ENCODE measurements at regions not wholly inside any gene's neighbourhood (a gene's known extent, or its start where the extent isn't known, plus 50 kb on each side); places are given as distances from the start of the nearest gene placed in this dataset.

- 60 to 65% (median 62%) methylated on average over 10 of the region's 10 CpGs for WGBS, 4 donors
- DNase-seq (no peak), ATAC-seq (no peak)
- Histone ChIP-seq H3K27ac (no peak overlapping the region), H3K36me3 (no peaks in the 10 kb centered on the region), H3K4me3 (no peak overlapping the region), H3K27me3 (peaks cover 0 to under 1% (median 0%) of the 10 kb centered on the region in 9 donors), H3K4me1 (peaks cover 0 to 3% (median 0%) of the 10 kb centered on the region in 12 donors), H3K9me3 (peaks cover 0 to 4% (median 0%) of the 10 kb centered on the region in 12 donors)
- intact Hi-C loops (cut with DNase I) = no loop called here
- no peak for TF ChIP-seq POLR2A (IDR thresholded peaks at IDR 0.05)
- no peak for TF ChIP-seq CTCF (IDR thresholded peaks at IDR 0.05)
Measured at GRCh38 chr20:43863821-43864544, 50.7 kb upstream of the TOX2 start.

- no peak for ATAC-seq
- Histone ChIP-seq H3K36me3 (no peaks in the 10 kb centered on the region), H3K27ac (no peak overlapping the region), H3K27me3 (peaks cover 0 to 3% (median 0%) of the 10 kb centered on the region in 9 donors), H3K4me1 (peaks cover 0 to 3% (median 0%) of the 10 kb centered on the region in 12 donors), H3K4me3 (no peak overlapping the region), H3K9me3 (no peaks in the 10 kb centered on the region)
- intact Hi-C loops (cut with DNase I) = no loop called here
- DNase-seq = no peak
- 60 to 74% (median 68%) methylated on average over 12 of the region's 12 CpGs for WGBS, 4 donors
- TF ChIP-seq CTCF (IDR thresholded peaks at IDR 0.05) (no peak), POLR2A (IDR thresholded peaks at IDR 0.05) (no peak)
Measured at GRCh38 chr20:43863330-43863729, 51.3 kb upstream of the TOX2 start.

- intact Hi-C loops (cut with DNase I) = no loop called here
Measured at GRCh38 chr20:43862438-43862837, 52.2 kb upstream of the TOX2 start.

More at GRCh38 chr20:43862438-43862837, 52.2 kb upstream of the TOX2 start:
- Histone ChIP-seq H3K27me3 (peaks cover 0 to 3% (median 0%) of the 10 kb centered on the region in 9 donors), H3K4me3 (no peak overlapping the region), H3K4me1 (peaks cover 0 to 3% (median 0%) of the 10 kb centered on the region in 12 donors), H3K36me3 (no peaks in the 10 kb centered on the region), H3K9me3 (no peaks in the 10 kb centered on the region), H3K27ac (no peak overlapping the region)
- 40 to 56% (median 48%) methylated on average over 4 of the region's 4 CpGs for WGBS, 4 donors
- ATAC-seq (no peak), DNase-seq (no peak)
- TF ChIP-seq CTCF (IDR thresholded peaks at IDR 0.05) (no peak), POLR2A (IDR thresholded peaks at IDR 0.05) (no peak)

Measured in heart left ventricle (tissue), 16 donors.